Cardiac muscle cell (in vitro differentiated cells and primary cell): ENCODE measurements at regions not wholly inside any gene's neighbourhood (a gene's known extent, or its start where the extent isn't known, plus 50 kb on each side); places are given as distances from the start of the nearest gene placed in this dataset.

Experiments
- DNase-seq, 2 donors: peaks; one replicate each; pipeline versions ENCODE4 v3.0.0 to v3.0.0-alpha.2; 2010 to 2017; ENCODE audit warnings: low read depth in 1 of 2, low spot score in 1 of 2
- H3K27ac ChIP-seq: fragments of 200-600 bp; sonication (generic); 2 replicates; pipeline ENCODE4 v1.5.1; 2016
- H3K27me3 ChIP-seq: fragments of 200-600 bp; sonication (generic); 2 replicates; pipeline ENCODE4 v1.6.0; 2016; ENCODE audit warnings: control low read depth
- H3K36me3 ChIP-seq: fragments of 200-600 bp; sonication (generic); 2 replicates; pipeline ENCODE4 v1.5.1; 2016; ENCODE audit warnings: control low read depth
- H3K4me1 ChIP-seq: fragments of 200-600 bp; sonication (generic); 2 replicates; pipeline ENCODE4 v1.8.1; 2017; ENCODE audit warnings: low read depth, mild to moderate bottlenecking, mixed run types
- H3K4me3 ChIP-seq: fragments of 200-600 bp; sonication (generic); 2 replicates; pipeline ENCODE4 v1.5.1; 2016; ENCODE audit warnings: mild to moderate bottlenecking
- H3K9me3 ChIP-seq: fragments of 200-600 bp; sonication (generic); 2 replicates; pipeline ENCODE4 v1.5.1; 2017; ENCODE audit warnings: low read depth, mild to moderate bottlenecking, control low read depth
- CTCF ChIP-seq: IDR thresholded peaks from 2 replicates; pipeline ENCODE4 v1.5.1; 2012; ENCODE audit warnings: low read depth, mild to moderate bottlenecking, low read length

- Histone ChIP-seq H3K9me3 (no peaks in the 10 kb centered on the region), H3K36me3 (no peaks in the 10 kb centered on the region), H3K4me3 (no peak overlapping the region), H3K27me3 (no peaks in the 10 kb centered on the region), H3K27ac (no peak overlapping the region), H3K4me1 (no peaks in the 10 kb centered on the region)
- TF ChIP-seq CTCF, result no peak
- DNase-seq, result no peak
Measured at GRCh38 chr10:131560706-131561355, 249.3 kb upstream of the TCERG1L start.

- Histone ChIP-seq H3K36me3 (no peaks in the 10 kb centered on the region), H3K27me3 (no peaks in the 10 kb centered on the region), H3K4me3 (no peak overlapping the region), H3K4me1 (no peaks in the 10 kb centered on the region), H3K27ac (no peak overlapping the region), H3K9me3 (no peaks in the 10 kb centered on the region)
- no peak for DNase-seq
- no peak for TF ChIP-seq CTCF
Measured at GRCh38 chr10:131561897-131562296, 250.4 kb upstream of the TCERG1L start.

- no peak for DNase-seq
- no peaks in the 10 kb centered on the region for H3K9me3 ChIP-seq
- no peaks in the 10 kb centered on the region for H3K27me3 ChIP-seq
- H3K36me3 ChIP-seq, result no peaks in the 10 kb centered on the region
- no peak overlapping the region for H3K27ac ChIP-seq
- H3K4me1 ChIP-seq, result no peaks in the 10 kb centered on the region
- no peak for TF ChIP-seq CTCF
- H3K4me3 ChIP-seq, result no peak overlapping the region
Measured at GRCh38 chr10:131563411-131563810, 251.9 kb upstream of the TCERG1L start.

- no peak for DNase-seq
- TF ChIP-seq CTCF, result no peak
- Histone ChIP-seq H3K36me3 (no peaks in the 10 kb centered on the region), H3K27me3 (no peaks in the 10 kb centered on the region), H3K27ac (no peak overlapping the region), H3K4me3 (no peak overlapping the region), H3K4me1 (no peaks in the 10 kb centered on the region), H3K9me3 (no peaks in the 10 kb centered on the region)
Measured at GRCh38 chr10:131567279-131568162, 256.0 kb upstream of the TCERG1L start.

- Histone ChIP-seq H3K27me3 (no peaks in the 10 kb centered on the region), H3K4me1 (no peaks in the 10 kb centered on the region), H3K4me3 (no peak overlapping the region), H3K36me3 (no peaks in the 10 kb centered on the region), H3K9me3 (no peaks in the 10 kb centered on the region), H3K27ac (no peak overlapping the region)
- no peak for DNase-seq
- TF ChIP-seq CTCF, result no peak
Measured at GRCh38 chr10:131568866-131569265, 257.3 kb upstream of the TCERG1L start.
